Hepatocyte (in vitro differentiated cells): ENCODE measurements at regions not wholly inside any gene's neighbourhood (a gene's known extent, or its start where the extent isn't known, plus 50 kb on each side); places are given as distances from the start of the nearest gene placed in this dataset.

Experiments
- DNase-seq: peaks from one replicate; pipeline ENCODE4 v3.0.0-alpha.2; 2016; ENCODE audit warnings: low spot score
- H2AFZ ChIP-seq: fragments of 200-600 bp; sonication (generic); 2 replicates; pipeline ENCODE4 v1.6.0; 2016; ENCODE audit warnings: antibody characterized with exemption, mild to moderate bottlenecking
- H3K27ac ChIP-seq: fragments of 200-600 bp; sonication (generic); 2 replicates; pipeline ENCODE4 v1.5.1; 2016; ENCODE audit warnings: mild to moderate bottlenecking
- H3K27me3 ChIP-seq: fragments of 200-600 bp; sonication (generic); 2 replicates; pipeline ENCODE4 v1.6.1; 2016
- H3K36me3 ChIP-seq: fragments of 200-600 bp; sonication (generic); replicated peaks from 2 replicates; pipeline ENCODE4 v1.5.1; 2016; ENCODE audit warnings: low read depth; ENCODE audit not compliant: insufficient read depth
- H3K4me1 ChIP-seq: fragments of 200-600 bp; sonication (generic); 2 replicates; pipeline ENCODE4 v1.5.1; 2016; ENCODE audit warnings: mild to moderate bottlenecking, moderate library complexity; ENCODE audit not compliant: insufficient read depth
- H3K4me2 ChIP-seq: fragments of 200-600 bp; sonication (generic); 2 replicates; pipeline ENCODE4 v1.6.0; 2016
- H3K4me3 ChIP-seq: fragments of 200-600 bp; sonication (generic); 2 replicates; pipeline ENCODE4 v1.5.1; 2016; ENCODE audit warnings: mild to moderate bottlenecking
- H3K79me2 ChIP-seq: fragments of 200-600 bp; sonication (generic); 2 replicates; pipeline ENCODE4 v1.6.0; 2017; ENCODE audit warnings: mild to moderate bottlenecking
- H3K9me2 ChIP-seq: fragments of 200-600 bp; sonication (generic); replicated peaks from 2 replicates; pipeline ENCODE4 v1.6.0; 2017; ENCODE audit warnings: mild to moderate bottlenecking; ENCODE audit not compliant: insufficient read depth
- H3K9me3 ChIP-seq: fragments of 200-600 bp; sonication (generic); 2 replicates; pipeline ENCODE4 v1.5.1; 2016; ENCODE audit warnings: low read depth, mild to moderate bottlenecking
- H4K20me1 ChIP-seq: fragments of 200-600 bp; sonication (generic); 2 replicates; pipeline ENCODE4 v1.6.0; 2016; ENCODE audit warnings: mild to moderate bottlenecking; ENCODE audit not compliant: insufficient read depth, poor library complexity, severe bottlenecking
- EZH2 ChIP-seq: fragments of 200-600 bp; sonication (generic); IDR thresholded peaks from 2 replicates; pipeline ENCODE4 v1.6.1; 2016; ENCODE audit warnings: antibody characterized with exemption, mild to moderate bottlenecking, borderline replicate concordance
- EZH2phosphoT487 ChIP-seq: fragments of 200-600 bp; sonication (generic); IDR thresholded peaks from one replicate; pipeline ENCODE4 v1.6.1; 2018; ENCODE audit warnings: antibody characterized with exemption, mild to moderate bottlenecking, low read depth, moderate library complexity; ENCODE audit not compliant: unreplicated experiment, severe bottlenecking
- WGBS: methylation state at CpG from one replicate; pipeline ENCODE4 v1.1.6; 2016; ENCODE audit warnings: low lambda C conversion rate; ENCODE audit errors: missing lambda C conversion rate; 5-methylcytosine and 5-hydroxymethylcytosine counted together
- TF ChIP-seq, protein P1 (sequence below): fragments of 200-600 bp; sonication (generic); IDR thresholded peaks from 2 replicates; pipeline ENCODE4 v1.5.1; 2016; ENCODE audit warnings: antibody characterized with exemption, mild to moderate bottlenecking; ENCODE audit not compliant: poor library complexity

DNA sequence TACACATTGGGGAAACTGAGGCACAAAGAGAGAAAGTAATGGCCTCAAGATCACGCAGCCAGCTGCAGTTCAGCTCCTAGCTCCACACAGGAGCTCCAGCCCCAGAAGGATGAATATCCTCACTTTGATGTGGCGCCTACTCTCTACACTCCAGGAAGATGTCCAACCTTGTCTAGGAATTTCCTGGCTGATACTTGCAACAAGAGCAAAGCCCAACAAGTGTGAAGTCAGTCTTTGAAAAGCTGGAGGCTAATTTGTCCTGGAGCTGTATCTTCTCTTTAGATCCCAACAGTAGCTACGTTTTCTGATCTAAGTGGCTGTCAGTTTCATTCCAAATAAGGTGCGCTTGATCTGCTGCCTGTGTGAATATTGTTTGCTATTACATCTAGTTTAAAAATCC is 344.9 kb downstream of the PTPRU start:
- H3K27me3 ChIP-seq: no peaks in the 10 kb centered on the region
- DNase-seq: no peak
- H3K4me3 ChIP-seq: no peak overlapping the region
- no peak overlapping the region for H3K4me2 ChIP-seq
- TF ChIP-seq EZH2: no peak
- TF ChIP-seq, protein P1, sequence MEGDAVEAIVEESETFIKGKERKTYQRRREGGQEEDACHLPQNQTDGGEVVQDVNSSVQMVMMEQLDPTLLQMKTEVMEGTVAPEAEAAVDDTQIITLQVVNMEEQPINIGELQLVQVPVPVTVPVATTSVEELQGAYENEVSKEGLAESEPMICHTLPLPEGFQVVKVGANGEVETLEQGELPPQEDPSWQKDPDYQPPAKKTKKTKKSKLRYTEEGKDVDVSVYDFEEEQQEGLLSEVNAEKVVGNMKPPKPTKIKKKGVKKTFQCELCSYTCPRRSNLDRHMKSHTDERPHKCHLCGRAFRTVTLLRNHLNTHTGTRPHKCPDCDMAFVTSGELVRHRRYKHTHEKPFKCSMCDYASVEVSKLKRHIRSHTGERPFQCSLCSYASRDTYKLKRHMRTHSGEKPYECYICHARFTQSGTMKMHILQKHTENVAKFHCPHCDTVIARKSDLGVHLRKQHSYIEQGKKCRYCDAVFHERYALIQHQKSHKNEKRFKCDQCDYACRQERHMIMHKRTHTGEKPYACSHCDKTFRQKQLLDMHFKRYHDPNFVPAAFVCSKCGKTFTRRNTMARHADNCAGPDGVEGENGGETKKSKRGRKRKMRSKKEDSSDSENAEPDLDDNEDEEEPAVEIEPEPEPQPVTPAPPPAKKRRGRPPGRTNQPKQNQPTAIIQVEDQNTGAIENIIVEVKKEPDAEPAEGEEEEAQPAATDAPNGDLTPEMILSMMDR: no peak
- no peak for TF ChIP-seq EZH2phosphoT487
- H3K9me3 ChIP-seq: no peaks in the 10 kb centered on the region
- H4K20me1 ChIP-seq: no peaks in the 10 kb centered on the region
- H3K4me1 ChIP-seq: no peaks in the 10 kb centered on the region
- 90% methylated on average over 4 of the region's 4 CpGs for WGBS
- H3K36me3 ChIP-seq: no peaks in the 10 kb centered on the region
- no peaks in the 10 kb centered on the region for H3K9me2 ChIP-seq
- no peaks in the 10 kb centered on the region for H3K79me2 ChIP-seq
- no peak overlapping the region for H3K27ac ChIP-seq
- no peak overlapping the region for H2AFZ ChIP-seq

DNA sequence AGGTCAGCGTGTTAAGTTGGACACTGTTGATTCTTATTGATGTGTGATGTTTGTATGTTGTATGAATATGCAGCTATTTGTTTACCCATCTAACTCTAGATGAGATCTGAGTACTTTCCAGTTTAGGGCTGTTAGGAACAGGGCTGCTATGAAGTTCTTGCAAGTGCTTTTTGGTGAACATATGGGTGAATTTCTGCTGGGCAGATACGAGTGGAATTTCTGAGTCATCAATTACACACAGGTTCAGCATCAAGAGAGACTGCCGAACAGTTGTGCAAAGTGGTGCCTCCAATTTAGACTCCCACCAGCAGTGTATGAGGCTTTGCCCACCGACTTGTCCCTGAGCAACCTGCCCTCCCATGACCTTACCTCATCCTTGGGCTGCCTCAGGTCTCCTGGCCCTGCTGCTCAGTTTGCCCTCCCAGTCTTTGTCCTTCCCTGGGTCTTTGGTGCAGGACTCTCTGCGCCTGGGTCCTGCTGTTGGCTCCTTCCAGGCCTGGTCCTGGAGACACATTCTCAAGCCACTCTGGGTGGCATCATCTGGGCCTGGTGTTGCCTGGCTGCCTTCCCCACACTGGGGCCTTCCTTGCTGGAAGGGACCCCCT is 343.6 kb downstream of the PTPRU start:
- no peak for DNase-seq
- Histone ChIP-seq H3K4me2 (no peak overlapping the region), H3K4me3 (no peak overlapping the region), H3K9me3 (no peaks in the 10 kb centered on the region), H3K79me2 (no peaks in the 10 kb centered on the region), H3K27ac (no peak overlapping the region), H4K20me1 (no peaks in the 10 kb centered on the region), H3K36me3 (no peaks in the 10 kb centered on the region), H3K4me1 (no peaks in the 10 kb centered on the region), H3K27me3 (no peaks in the 10 kb centered on the region), H2AFZ (no peak overlapping the region), H3K9me2 (no peaks in the 10 kb centered on the region)
- TF ChIP-seq EZH2: no peak
- TF ChIP-seq, protein P1: no peak
- 73% methylated on average over 5 of the region's 5 CpGs for WGBS

DNA sequence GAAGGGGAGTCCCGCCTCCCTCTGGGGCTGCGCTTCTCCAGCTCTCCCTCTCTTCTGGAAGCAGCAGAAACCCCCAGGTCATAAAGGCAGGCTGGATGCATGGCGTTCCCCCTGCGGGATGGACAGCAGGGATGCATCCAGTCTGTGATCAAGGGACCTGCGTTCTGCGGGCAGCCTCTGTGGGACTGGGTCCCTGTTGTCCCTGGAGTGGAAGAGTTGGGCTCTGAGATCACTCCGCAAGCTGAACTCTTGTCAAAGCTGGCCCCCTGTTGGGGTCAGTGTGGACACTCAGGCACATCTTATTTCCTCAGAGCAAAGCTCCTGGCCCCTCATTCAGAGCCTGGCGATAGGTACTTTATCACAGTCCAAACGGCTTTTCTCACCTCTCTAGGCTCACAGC is 341.2 kb downstream of the PTPRU start:
- Histone ChIP-seq H4K20me1 (no peaks in the 10 kb centered on the region), H2AFZ (no peak overlapping the region), H3K27ac (no peak overlapping the region), H3K27me3 (no peaks in the 10 kb centered on the region), H3K4me2 (no peak overlapping the region), H3K4me3 (no peak overlapping the region), H3K9me2 (no peaks in the 10 kb centered on the region), H3K36me3 (no peaks in the 10 kb centered on the region), H3K4me1 (no peaks in the 10 kb centered on the region), H3K79me2 (no peaks in the 10 kb centered on the region), H3K9me3 (no peaks in the 10 kb centered on the region)
- no peak for DNase-seq
- TF ChIP-seq EZH2phosphoT487 (no peak), EZH2 (no peak)
- TF ChIP-seq, protein P1: no peak
- WGBS: 68% methylated on average over 9 of the region's 9 CpGs

DNA sequence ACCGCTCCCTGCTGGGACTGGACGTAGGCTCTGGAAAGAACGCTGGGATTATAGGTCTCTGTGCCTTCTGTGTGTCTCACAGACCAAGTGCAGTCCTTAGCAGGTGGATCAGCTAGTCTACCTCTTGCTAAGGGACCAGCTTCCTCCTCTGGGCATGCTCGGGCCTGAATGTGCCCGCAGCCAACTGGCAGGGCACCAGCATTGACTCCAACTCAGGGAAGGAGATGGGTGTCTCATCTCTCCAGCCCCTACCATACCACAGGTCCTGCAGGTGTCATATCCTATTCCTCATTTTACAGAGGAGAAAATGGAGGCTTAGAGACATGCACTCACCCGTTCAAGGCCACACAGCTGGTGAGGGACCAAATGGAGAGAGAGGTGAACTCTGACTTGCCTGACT is 340.2 kb downstream of the PTPRU start:
- H3K4me2 ChIP-seq: no peak overlapping the region
- no peak overlapping the region for H2AFZ ChIP-seq

More for the DNA sequence above, 340.2 kb downstream of the PTPRU start:
- Histone ChIP-seq H3K4me1 (no peaks in the 10 kb centered on the region), H4K20me1 (no peaks in the 10 kb centered on the region), H3K27me3 (no peaks in the 10 kb centered on the region), H3K79me2 (no peaks in the 10 kb centered on the region), H3K9me3 (no peaks in the 10 kb centered on the region), H3K36me3 (no peaks in the 10 kb centered on the region), H3K9me2 (no peaks in the 10 kb centered on the region), H3K27ac (no peak overlapping the region), H3K4me3 (no peak overlapping the region)
- WGBS: 88% methylated on average over 6 of the region's 6 CpGs
- no peak for DNase-seq
- TF ChIP-seq EZH2phosphoT487: no peak
- TF ChIP-seq, protein P1: no peak
- TF ChIP-seq EZH2: no peak
